HG03066 (cell line): ENCODE measurements at regions not wholly inside any gene's neighbourhood (a gene's known extent, or its start where the extent isn't known, plus 50 kb on each side); places are given as distances from the start of the nearest gene placed in this dataset.

Experiments
- ATAC-seq: cut with Tn5 transposase; IDR thresholded peaks from one replicate; pipeline ENCODE4 v1.9.1; 2021; ENCODE audit warnings: low read depth; ENCODE audit not compliant: unreplicated experiment

- ATAC-seq = no peak
These were observed 650.4 kb downstream of the RNF144A start for GRCh38 chr2:7567646-7568045.

GRCh38 chr2:7570247-7570646 is 653.0 kb downstream of the RNF144A start:
- no peak for ATAC-seq

- ATAC-seq = no peak
These were observed 654.5 kb downstream of the RNF144A start for GRCh38 chr2:7571701-7572100.

DNA sequence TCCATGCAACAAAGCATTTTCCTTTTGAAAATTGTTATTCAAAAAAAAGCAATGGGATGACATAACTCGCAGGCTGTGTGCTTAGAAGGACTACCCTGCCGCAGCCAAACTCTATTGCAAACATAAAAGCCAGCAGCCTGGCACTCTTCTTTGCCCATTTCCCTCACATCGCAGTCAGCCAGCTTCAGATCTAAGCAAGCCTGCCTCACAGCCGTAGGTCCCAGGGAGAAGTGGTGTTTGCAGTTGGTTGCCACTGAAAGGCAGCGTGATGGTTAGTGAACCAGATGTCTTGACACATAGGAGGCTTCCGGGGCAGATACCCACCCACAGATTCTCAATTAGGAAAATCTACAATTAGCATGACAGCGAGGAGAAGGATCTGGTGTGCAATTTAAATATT is 655.2 kb downstream of the RNF144A start:
- no peak for ATAC-seq

- ATAC-seq = no peak
These were observed 656.1 kb downstream of the RNF144A start for GRCh38 chr2:7573166-7573825.

DNA sequence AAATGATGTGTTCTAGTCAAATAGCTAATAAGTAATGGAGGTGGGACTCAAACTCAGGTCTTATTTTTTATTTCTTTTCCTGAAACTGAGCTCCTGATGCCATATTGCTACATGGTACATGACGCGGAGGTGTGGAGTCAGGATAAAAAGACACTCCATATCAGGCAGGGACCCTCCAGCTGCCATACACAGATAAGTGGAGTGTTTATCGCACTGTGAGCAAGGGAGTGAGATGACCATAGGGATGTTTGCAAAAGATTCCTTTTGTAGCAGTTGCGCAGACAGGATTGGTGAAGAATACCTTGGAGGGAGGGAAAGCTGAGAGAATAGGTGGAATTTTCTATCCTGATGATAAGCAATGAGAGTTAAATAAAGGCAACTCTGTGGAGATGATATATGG is 657.2 kb downstream of the RNF144A start:
- ATAC-seq = no peak

GRCh38 chr2:7577769-7578168 is 660.6 kb downstream of the RNF144A start:
- ATAC-seq = no peak

GRCh38 chr2:7584017-7584416 is 666.8 kb downstream of the RNF144A start:
- no peak for ATAC-seq

DNA sequence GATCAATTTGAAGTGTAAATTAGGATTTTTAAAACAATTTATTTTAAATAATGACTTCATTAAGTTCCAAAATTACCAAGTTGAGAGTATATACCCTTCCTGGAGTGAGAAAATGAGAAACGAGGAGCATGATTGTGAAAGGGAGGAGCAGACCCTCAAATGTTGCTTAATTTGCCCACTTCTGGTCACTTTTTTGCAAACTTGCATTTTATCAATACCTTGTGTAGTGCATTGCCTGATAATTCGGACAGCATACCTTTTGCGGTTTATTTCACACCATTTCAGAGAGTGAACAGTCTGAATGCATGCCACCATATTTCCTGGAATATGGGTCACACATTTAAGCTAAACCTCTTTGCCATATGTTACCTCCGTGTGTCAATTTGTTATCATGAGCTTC is 669.7 kb downstream of the RNF144A start:
- ATAC-seq = no peak

- ATAC-seq = no peak
These were observed 671.1 kb downstream of the RNF144A start for GRCh38 chr2:7588295-7588694.

- no peak for ATAC-seq
These were observed 675.5 kb downstream of the RNF144A start for GRCh38 chr2:7592618-7593140.

DNA sequence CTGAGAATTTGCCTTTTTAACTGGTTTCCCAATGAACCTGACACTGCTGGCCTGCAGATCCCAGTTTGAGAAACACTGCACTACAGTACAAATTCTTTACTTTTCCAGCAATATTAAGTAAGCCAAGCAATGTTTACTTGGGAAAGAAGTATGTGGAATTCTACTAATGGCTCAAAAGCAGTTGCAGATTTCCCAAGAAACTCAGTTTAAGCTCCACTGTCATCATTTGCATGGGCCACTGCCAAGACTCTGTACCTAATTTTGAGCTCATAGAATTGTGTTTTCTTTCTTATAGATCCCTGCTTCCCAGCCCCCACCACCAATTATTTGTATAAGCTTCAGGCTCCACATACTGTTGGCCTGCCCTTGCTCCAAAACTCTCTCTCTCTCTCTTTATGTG is 676.1 kb downstream of the RNF144A start:
- no peak for ATAC-seq

GRCh38 chr2:7594211-7594610 is 677.0 kb downstream of the RNF144A start:
- ATAC-seq = no peak

DNA sequence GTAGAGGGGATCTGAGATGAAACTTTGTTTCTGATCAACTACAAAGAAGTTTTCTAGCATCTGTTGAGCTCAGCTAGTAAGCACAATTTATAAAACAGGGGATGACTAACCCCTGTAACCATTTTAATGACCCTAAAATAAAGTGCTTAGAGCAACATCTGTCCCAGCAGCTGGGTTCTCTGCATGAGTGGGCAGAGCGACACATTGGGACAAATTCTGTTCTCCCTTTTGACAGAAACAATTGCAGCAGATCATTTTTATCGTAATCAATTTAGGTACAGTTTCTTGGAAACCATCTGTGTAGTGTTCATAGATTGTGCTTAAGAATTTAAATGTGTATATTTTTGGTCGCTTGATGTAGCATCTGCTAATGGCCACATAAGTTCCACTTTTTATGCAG is 678.0 kb downstream of the RNF144A start:
- no peak for ATAC-seq

DNA sequence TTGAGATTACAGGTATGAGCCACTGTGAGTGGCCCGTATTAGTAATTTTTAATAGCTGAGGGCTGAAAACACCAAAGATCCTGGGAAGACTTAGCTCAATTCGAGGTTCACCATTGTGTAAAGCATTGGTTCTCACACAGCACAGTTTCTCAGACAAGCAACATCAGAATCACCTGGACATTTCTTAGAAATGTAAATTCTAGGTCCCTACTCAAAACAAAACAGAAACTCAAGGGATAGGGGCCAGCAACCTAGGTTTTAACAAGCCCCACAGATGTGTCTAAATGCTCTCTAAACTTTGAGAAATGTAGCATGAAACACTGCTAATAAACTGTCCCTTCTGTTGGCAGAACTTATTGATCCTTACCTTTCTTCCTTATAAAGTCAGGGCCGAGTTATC is 681.2 kb downstream of the RNF144A start:
- no peak for ATAC-seq

- no peak for ATAC-seq
These were observed 682.4 kb downstream of the RNF144A start for GRCh38 chr2:7599462-7600258.

GRCh38 chr2:7601990-7602389 is 684.8 kb downstream of the RNF144A start:
- no peak for ATAC-seq

- ATAC-seq = no peak
These were observed 687.2 kb downstream of the RNF144A start for GRCh38 chr2:7604456-7604855.

- ATAC-seq = no peak
These were observed 690.4 kb downstream of the RNF144A start for GRCh38 chr2:7607441-7608173.

- peak; percentile 63 for ATAC-seq
These were observed 692.3 kb downstream of the RNF144A start for GRCh38 chr2:7609556-7609955.

DNA sequence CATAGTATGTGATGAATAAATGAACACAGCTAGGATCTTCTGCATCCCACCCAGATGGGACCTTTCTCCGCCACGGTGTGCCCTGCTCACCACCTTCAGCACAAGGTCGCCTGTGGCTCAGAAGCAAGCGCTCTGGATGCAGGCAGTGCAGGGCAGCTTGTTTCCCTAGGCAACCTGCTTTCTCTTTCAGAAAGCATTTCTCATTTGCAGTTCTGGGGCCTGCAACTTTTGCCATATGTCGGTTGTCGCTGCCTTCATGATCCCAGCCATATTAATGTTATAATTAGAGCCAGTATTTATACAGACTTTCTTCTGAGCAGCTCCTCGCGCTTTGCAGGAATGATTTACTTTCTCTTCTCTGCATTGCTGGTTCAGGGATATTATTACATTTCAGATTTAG is 692.8 kb downstream of the RNF144A start:
- no peak for ATAC-seq
